Cardiac fibroblast (primary cell): ENCODE measurements at regions not wholly inside any gene's neighbourhood (a gene's known extent, or its start where the extent isn't known, plus 50 kb on each side); places are given as distances from the start of the nearest gene placed in this dataset.

Experiments
- DNase-seq, 2 donors: peaks; one replicate each; pipeline versions ENCODE4 v3.0.0 to v3.0.0-alpha.2; 2010; ENCODE audit warnings: low read depth in 2 of 2
- H3K4me3 ChIP-seq, 2 donors: replicated peaks in 1 of 2; 1 replicate in 1 of 2; 2 replicates in 1 of 2; pipeline ENCODE4 v1.5.1; 2011; ENCODE audit warnings: low read depth in 2 of 2, low read length in 2 of 2, mild to moderate bottlenecking in 2 of 2, moderate library complexity in 1 of 2
- TF ChIP-seq, protein P1 (sequence below): IDR thresholded peaks from one replicate; pipeline ENCODE4 v1.5.1; 2011; ENCODE audit warnings: low read depth, mild to moderate bottlenecking, low read length, inconsistent platforms

DNA sequence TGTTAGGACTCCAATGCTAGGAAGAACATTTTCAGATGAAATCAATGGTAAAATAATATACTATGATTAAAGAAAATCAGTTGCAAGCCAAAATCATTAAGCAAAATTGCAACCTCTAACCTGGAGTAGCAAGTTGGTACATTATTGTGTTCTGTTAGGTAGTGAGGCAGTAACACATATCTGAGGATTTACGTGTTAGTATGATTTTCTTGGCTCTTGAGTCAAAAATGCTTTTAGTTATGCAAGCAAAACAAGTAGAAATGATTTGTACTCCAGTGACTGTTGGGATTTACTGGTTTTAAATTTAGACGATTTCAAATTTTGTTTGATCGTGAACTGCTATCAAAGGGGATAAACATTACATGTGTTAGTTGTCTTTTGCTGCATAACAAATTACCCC, 293.0 kb upstream of the BTBD3 start:
- TF ChIP-seq, protein P1, sequence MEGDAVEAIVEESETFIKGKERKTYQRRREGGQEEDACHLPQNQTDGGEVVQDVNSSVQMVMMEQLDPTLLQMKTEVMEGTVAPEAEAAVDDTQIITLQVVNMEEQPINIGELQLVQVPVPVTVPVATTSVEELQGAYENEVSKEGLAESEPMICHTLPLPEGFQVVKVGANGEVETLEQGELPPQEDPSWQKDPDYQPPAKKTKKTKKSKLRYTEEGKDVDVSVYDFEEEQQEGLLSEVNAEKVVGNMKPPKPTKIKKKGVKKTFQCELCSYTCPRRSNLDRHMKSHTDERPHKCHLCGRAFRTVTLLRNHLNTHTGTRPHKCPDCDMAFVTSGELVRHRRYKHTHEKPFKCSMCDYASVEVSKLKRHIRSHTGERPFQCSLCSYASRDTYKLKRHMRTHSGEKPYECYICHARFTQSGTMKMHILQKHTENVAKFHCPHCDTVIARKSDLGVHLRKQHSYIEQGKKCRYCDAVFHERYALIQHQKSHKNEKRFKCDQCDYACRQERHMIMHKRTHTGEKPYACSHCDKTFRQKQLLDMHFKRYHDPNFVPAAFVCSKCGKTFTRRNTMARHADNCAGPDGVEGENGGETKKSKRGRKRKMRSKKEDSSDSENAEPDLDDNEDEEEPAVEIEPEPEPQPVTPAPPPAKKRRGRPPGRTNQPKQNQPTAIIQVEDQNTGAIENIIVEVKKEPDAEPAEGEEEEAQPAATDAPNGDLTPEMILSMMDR = no peak
- no peak for DNase-seq
- H3K4me3 ChIP-seq = no peak overlapping the region

DNA sequence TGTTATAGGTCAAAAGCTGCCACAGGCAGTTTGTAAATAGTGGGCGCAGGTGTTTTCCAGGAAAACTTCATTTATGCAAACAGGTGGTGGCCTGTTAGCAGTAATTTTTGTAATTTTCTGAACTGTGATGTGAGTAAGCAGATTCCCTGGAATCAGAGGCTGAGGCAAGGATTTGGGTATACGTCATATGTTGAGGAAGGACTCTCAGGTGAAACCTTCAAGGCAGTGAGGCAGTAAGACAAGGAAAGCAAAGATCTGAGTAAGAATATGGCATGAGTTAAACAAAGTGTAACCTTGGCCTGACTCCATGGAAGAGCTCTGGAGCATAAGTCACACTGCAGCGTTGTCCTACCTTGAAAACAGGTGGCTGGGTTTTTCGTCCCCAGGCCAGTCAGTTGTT, 291.1 kb upstream of the BTBD3 start:
- TF ChIP-seq, protein P1 = no peak
- DNase-seq = no peak
- H3K4me3 ChIP-seq = no peak overlapping the region

DNA sequence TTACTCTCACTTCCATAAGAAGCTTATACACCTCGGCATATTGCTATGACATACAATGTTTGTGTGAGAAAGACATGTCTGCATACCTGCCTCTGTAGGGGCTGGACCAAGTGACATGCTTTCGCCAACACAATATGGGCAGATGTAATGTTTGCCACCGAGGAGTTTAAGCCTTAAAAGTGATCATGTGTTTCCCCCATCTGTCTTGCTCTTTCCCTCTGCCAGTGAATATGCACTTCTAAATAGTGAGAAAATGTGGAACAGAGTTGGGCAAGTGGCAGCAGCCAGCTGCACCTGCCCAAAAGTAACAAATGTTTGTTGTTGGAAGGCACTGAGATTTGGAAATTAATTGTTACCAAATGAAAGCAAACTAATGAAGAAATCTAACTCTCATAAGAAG, 274.8 kb upstream of the BTBD3 start:
- DNase-seq = no peak
- TF ChIP-seq, protein P1 = no peak
- no peak overlapping the region for H3K4me3 ChIP-seq

DNA sequence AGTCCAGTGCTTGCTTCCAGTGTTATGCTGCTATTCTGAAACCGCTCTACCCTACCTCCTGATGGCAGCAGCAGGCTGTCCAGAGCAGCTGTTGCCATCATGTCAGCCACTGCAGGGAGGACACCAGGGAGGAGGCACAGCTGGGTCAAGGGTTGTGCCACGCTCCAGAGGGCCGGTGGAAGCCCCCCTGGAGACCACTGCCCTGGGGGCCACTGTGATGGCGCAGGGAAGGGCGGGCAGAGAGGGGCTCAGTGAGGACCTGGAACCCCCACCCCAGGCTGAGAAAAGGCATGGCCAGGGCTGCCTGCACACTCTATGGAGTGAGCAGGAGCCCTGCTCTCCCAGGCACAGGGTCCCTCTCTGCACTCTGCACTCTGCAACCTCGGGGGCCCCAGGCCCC, 271.3 kb upstream of the BTBD3 start:
- no peak for DNase-seq
- TF ChIP-seq, protein P1 = no peak
- H3K4me3 ChIP-seq = no peak overlapping the region

DNA sequence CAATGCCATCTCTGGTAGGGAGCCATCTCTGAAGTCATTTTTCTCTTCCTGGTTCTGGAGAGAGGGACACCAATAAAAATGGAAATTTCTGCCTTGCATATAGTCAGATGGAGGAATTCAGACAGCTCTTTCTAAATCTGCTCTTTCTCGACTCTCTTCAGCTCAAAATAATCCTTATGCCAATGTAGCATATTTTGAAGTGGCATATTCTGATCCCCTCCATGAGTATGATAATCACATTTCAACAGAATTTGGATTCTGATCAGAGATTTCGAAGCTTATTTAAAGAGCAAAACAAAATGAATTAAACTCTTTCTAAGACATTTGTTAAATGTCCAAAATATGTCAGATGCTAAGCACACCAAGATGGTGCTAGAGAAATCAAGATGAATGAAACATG, 267.1 kb upstream of the BTBD3 start:
- TF ChIP-seq, protein P1 = no peak
- no peak for DNase-seq
- no peak overlapping the region for H3K4me3 ChIP-seq

DNA sequence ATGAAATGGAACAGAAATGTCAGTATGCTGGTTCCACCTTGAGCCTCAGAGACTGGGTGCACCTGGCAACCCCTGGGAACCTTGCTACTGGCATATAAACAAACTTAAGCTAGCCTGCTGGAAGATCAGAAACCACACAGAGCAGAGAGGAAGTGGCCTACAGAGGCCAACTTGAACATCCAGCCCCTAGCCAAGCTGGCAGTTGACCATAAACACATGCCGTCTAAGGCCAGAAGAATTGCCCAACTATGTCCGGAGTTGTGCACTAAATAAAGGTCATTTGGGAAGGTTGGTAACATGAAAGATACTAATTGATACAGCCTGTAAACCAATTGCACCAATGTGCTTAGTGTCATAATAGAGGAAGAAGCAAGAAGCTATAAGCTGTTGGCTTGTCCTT, 266.6 kb upstream of the BTBD3 start:
- TF ChIP-seq, protein P1 = no peak
- DNase-seq = no peak
- H3K4me3 ChIP-seq = no peak overlapping the region

DNA sequence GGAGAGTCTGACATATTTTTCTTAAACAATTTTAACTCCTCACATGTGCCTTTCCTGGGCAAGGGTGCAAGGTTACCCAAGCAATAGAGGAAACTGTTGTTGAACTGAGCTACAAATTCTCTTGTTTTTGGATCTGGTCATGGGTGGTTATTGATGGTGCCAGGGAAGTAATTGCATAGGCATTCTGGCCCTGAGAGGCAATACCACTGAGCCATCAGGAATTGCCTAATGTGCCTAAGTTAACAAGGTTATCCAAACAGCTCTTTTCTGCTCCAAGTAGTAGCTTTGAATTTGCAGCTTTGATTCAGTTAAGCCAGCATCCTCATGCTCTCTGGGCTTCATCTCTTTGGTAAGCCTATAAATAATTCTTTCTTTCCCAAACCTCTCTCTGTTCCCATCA, 266.0 kb upstream of the BTBD3 start:
- H3K4me3 ChIP-seq = no peak overlapping the region
- TF ChIP-seq, protein P1 = no peak
- no peak for DNase-seq
